ENCODE measurements at regions not wholly inside any gene's neighbourhood (a gene's known extent, or its start where the extent isn't known, plus 50 kb on each side); places are given as distances from the start of the nearest gene placed in this dataset.
"Not testable (repeated sequence)": the region's sequence is repeated elsewhere in the genome, so short reads cannot be mapped to it uniquely, and the experiment has no call there.

DNA sequence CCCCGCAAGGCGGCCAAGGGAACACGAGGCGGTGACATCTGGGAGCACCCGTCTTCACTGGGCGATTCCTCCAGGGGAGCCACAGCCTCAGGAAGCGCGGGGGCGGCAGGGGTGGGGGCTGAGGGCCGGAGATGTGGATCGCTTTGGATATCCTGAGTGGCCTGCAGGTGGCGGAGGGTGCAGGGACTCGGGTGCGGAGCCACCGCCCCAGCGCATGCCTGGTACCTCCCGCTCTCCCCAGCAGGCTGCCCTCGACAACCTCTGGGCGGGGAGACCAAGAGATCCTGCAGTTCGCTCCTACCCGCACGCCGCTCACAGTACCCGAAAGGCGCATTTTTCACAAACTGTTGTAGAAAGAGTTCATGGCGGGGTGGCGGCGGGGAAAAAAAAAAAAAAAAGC is 162.9 kb upstream of the PRKX start:
- H3K4me3 ChIP-seq; SMC1A ChIA-PET (ENCODE audit: uncharacterized antibody, unreplicated experiment); H3K36me3 ChIP-seq (ENCODE audit: control insufficient read depth in 2 of 2, insufficient read depth in 2 of 2, low read length in 1 of 2); POLR2A ChIA-PET; H4K20me1 ChIP-seq (ENCODE audit: control insufficient read depth, insufficient read depth); CTCF ChIA-PET; in situ Hi-C loops (cut with MboI); DNase-seq (ENCODE audit: low read depth, low spot score); H3K9ac ChIP-seq (ENCODE audit: control insufficient read depth, insufficient read depth, low read length); H3K9me3 ChIP-seq (replicated peaks; ENCODE audit: control insufficient read depth, insufficient read depth, low read length); H2AFZ ChIP-seq (ENCODE audit: control insufficient read depth, low read depth, low read length); H3K27me3 ChIP-seq (replicated peaks in 1 of 2; ENCODE audit: control insufficient read depth in 2 of 2, insufficient read depth in 2 of 2, low read length in 1 of 2); RAD21 ChIA-PET (ENCODE audit: unreplicated experiment); H3K27ac ChIP-seq (ENCODE audit: control insufficient read depth, insufficient read depth); ATAC-seq; H3K4me1 ChIP-seq (ENCODE audit: control insufficient read depth, insufficient read depth, low read length); BruUV-seq (replicated peaks); FAIRE-seq; H3K79me2 ChIP-seq (ENCODE audit: control insufficient read depth, insufficient read depth, low read length); H3K4me2 ChIP-seq (ENCODE audit: control insufficient read depth, insufficient read depth); intact Hi-C loops (cut with micrococcal nuclease; ENCODE audit: unreplicated experiment): not testable (repeated sequence)
- WGBS (ENCODE audit: insufficient coverage, insufficient replicate concordance, low lambda C conversion rate, missing lambda C conversion rate), result no CpG with 5 or more reads among the region's 28 CpGs

GRCh38 chrX:3875638-3876037 is 162.2 kb upstream of the PRKX start:
- H3K36me3 ChIP-seq (ENCODE audit: control insufficient read depth in 2 of 2, insufficient read depth in 2 of 2, low read length in 1 of 2); in situ Hi-C loops (cut with MboI); RAD21 ChIA-PET (ENCODE audit: unreplicated experiment); FAIRE-seq; H3K9ac ChIP-seq (ENCODE audit: control insufficient read depth, insufficient read depth, low read length); H4K20me1 ChIP-seq (ENCODE audit: control insufficient read depth, insufficient read depth); H3K4me3 ChIP-seq; H2AFZ ChIP-seq (ENCODE audit: control insufficient read depth, low read depth, low read length); H3K9me3 ChIP-seq (replicated peaks; ENCODE audit: control insufficient read depth, insufficient read depth, low read length); H3K4me2 ChIP-seq (ENCODE audit: control insufficient read depth, insufficient read depth); ATAC-seq; DNase-seq (ENCODE audit: low read depth, low spot score); SMC1A ChIA-PET (ENCODE audit: uncharacterized antibody, unreplicated experiment); H3K79me2 ChIP-seq (ENCODE audit: control insufficient read depth, insufficient read depth, low read length); H3K27me3 ChIP-seq (replicated peaks in 1 of 2; ENCODE audit: control insufficient read depth in 2 of 2, insufficient read depth in 2 of 2, low read length in 1 of 2); intact Hi-C loops (cut with micrococcal nuclease; ENCODE audit: unreplicated experiment); POLR2A ChIA-PET; BruUV-seq (replicated peaks); H3K27ac ChIP-seq (ENCODE audit: control insufficient read depth, insufficient read depth); CTCF ChIA-PET; H3K4me1 ChIP-seq (ENCODE audit: control insufficient read depth, insufficient read depth, low read length): not testable (repeated sequence)
- no CpG with 5 or more reads among the region's 12 CpGs for WGBS (ENCODE audit: insufficient coverage, insufficient replicate concordance, low lambda C conversion rate, missing lambda C conversion rate)

- H3K4me1 ChIP-seq (ENCODE audit: control insufficient read depth, insufficient read depth, low read length); H2AFZ ChIP-seq (ENCODE audit: control insufficient read depth, low read depth, low read length); DNase-seq (ENCODE audit: low read depth, low spot score); H3K36me3 ChIP-seq (ENCODE audit: control insufficient read depth in 2 of 2, insufficient read depth in 2 of 2, low read length in 1 of 2); H3K27ac ChIP-seq (ENCODE audit: control insufficient read depth, insufficient read depth); BruUV-seq (replicated peaks); FAIRE-seq; POLR2A ChIA-PET; in situ Hi-C loops (cut with MboI); H3K4me2 ChIP-seq (ENCODE audit: control insufficient read depth, insufficient read depth); CTCF ChIA-PET; H3K9me3 ChIP-seq (replicated peaks; ENCODE audit: control insufficient read depth, insufficient read depth, low read length); intact Hi-C loops (cut with micrococcal nuclease; ENCODE audit: unreplicated experiment); H4K20me1 ChIP-seq (ENCODE audit: control insufficient read depth, insufficient read depth); SMC1A ChIA-PET (ENCODE audit: uncharacterized antibody, unreplicated experiment); RAD21 ChIA-PET (ENCODE audit: unreplicated experiment); H3K4me3 ChIP-seq; ATAC-seq; H3K9ac ChIP-seq (ENCODE audit: control insufficient read depth, insufficient read depth, low read length); H3K79me2 ChIP-seq (ENCODE audit: control insufficient read depth, insufficient read depth, low read length); H3K27me3 ChIP-seq (replicated peaks in 1 of 2; ENCODE audit: control insufficient read depth in 2 of 2, insufficient read depth in 2 of 2, low read length in 1 of 2): not testable (repeated sequence)
- 80% methylated on average over 6 of the region's 12 CpGs for WGBS (ENCODE audit: insufficient coverage, insufficient replicate concordance, low lambda C conversion rate, missing lambda C conversion rate)
Observed at GRCh38 chrX:3872226-3872879, 158.9 kb upstream of the PRKX start.

DNA sequence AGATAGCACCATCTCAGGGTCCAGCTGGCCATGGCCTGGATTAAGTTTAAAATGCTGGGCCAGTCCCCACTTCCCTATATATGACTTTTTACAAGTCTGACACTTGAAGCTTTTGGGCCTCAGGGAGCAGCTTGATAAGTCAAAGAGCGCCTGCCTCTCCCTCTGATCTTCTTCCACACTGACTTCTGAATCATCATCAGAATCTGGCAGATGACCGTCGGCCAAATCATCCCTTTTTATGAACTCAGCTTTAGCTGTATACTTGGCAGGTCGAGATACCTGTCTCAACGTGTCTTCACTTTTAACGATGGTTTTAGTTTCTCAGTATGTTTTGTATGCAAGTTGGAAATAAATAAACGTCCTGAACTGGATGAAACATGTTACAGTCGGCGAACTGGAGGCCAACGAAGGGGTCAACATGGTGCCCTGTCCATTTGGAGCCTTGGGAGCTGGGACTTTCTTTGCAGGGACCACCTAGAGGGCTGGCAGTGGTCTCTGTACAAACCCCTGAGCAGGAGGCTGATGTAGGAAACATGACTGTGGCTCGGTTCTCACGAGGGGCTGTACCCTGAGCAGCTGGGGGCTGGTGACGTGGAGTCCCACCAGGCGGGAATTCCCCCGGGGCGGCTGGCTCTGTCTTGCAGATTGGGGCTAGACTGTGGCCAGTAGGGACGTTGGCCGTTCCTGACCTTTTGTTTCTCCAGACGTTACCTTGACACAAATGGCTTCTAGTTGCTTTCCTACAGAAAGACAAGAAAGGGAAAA is 153.8 kb upstream of the PRKX start:
- H3K9ac ChIP-seq (ENCODE audit: control insufficient read depth, insufficient read depth, low read length); in situ Hi-C loops (cut with MboI); H3K4me1 ChIP-seq (ENCODE audit: control insufficient read depth, insufficient read depth, low read length); ATAC-seq; H3K4me3 ChIP-seq; H3K9me3 ChIP-seq (replicated peaks; ENCODE audit: control insufficient read depth, insufficient read depth, low read length); H4K20me1 ChIP-seq (ENCODE audit: control insufficient read depth, insufficient read depth); intact Hi-C loops (cut with micrococcal nuclease; ENCODE audit: unreplicated experiment); H3K79me2 ChIP-seq (ENCODE audit: control insufficient read depth, insufficient read depth, low read length); H3K27me3 ChIP-seq (replicated peaks in 1 of 2; ENCODE audit: control insufficient read depth in 2 of 2, insufficient read depth in 2 of 2, low read length in 1 of 2); RAD21 ChIA-PET (ENCODE audit: unreplicated experiment); H3K4me2 ChIP-seq (ENCODE audit: control insufficient read depth, insufficient read depth); H3K27ac ChIP-seq (ENCODE audit: control insufficient read depth, insufficient read depth); H3K36me3 ChIP-seq (ENCODE audit: control insufficient read depth in 2 of 2, insufficient read depth in 2 of 2, low read length in 1 of 2); DNase-seq (ENCODE audit: low read depth, low spot score); H2AFZ ChIP-seq (ENCODE audit: control insufficient read depth, low read depth, low read length); FAIRE-seq; POLR2A ChIA-PET; SMC1A ChIA-PET (ENCODE audit: uncharacterized antibody, unreplicated experiment); CTCF ChIA-PET: not testable (repeated sequence)
- BruUV-seq (replicated peaks), result TSS peak; percentile 29
- WGBS (ENCODE audit: insufficient coverage, insufficient replicate concordance, low lambda C conversion rate, missing lambda C conversion rate), result 85% methylated on average over 10 of the region's 19 CpGs

All from GM12878 (cell line).